ENCODE measurements at regions not wholly inside any gene's neighbourhood (a gene's known extent, or its start where the extent isn't known, plus 50 kb on each side); places are given as distances from the start of the nearest gene placed in this dataset.
A peak's percentile ranks its signal among the peaks of the same experiment; 100 is the strongest.

- no peaks in the 10 kb centered on the region for H4K20me1 ChIP-seq (replicated peaks; ENCODE audit: insufficient read depth)
- Mint-ChIP-seq H3K27me3 (ENCODE audit: insufficient read depth, low read depth, poor library complexity) (peaks cover 2% of the 10 kb centered on the region), H3K4me1 (peaks cover 22% of the 10 kb centered on the region), H3K4me3 (no peak overlapping the region), H3K27ac (no peak overlapping the region), H3K9me3 (no peaks in the 10 kb centered on the region), H3K36me3 (ENCODE audit: low read depth) (no peaks in the 10 kb centered on the region)
- DNase-seq (ENCODE audit: low spot score) (peak; percentile 21), ATAC-seq (peak; percentile 86)
- no peaks in the 10 kb centered on the region for H3F3A ChIP-seq (replicated peaks; ENCODE audit: low read depth)
- no peak overlapping the region for H3K4me3 ChIP-seq
- no peak overlapping the region for H3K27ac ChIP-seq (ENCODE audit: low read depth)
- no peaks in the 10 kb centered on the region for H3K79me2 ChIP-seq (replicated peaks; ENCODE audit: insufficient read depth)
- TF ChIP-seq ZNF114 (CRISPR knock-in tag; IDR thresholded peaks at IDR 0.05) (no peak), CTCF (conservative IDR thresholded peaks at IDR 0.05; ENCODE audit: low read depth in 2 of 2) (peak; percentile 15 to 51; a peak in 3 of 4 replicates), EZH2phosphoT487 (IDR thresholded peaks at IDR 0.05; ENCODE audit: unreplicated experiment) (no peak), ZNF331 (CRISPR knock-in tag; IDR thresholded peaks at IDR 0.05; ENCODE audit: low read depth) (no peak)
- no peaks in the 10 kb centered on the region for H3K27me3 ChIP-seq (ENCODE audit: insufficient read depth)
- no peaks in the 10 kb centered on the region for H3K36me3 ChIP-seq (ENCODE audit: insufficient read depth)
- H3K4me1 ChIP-seq (ENCODE audit: insufficient read depth) = peaks cover 22% of the 10 kb centered on the region
- no peaks in the 10 kb centered on the region for H3K9me2 ChIP-seq (ENCODE audit: insufficient read depth)
- no peak overlapping the region for H2AFZ ChIP-seq
- H3K4me2 ChIP-seq = no peak overlapping the region
Measured at GRCh38 chr13:85266771-85267170, 532.4 kb downstream of the SLITRK6 start.

GRCh38 chr13:85266331-85266730, 532.9 kb downstream of the SLITRK6 start:
- TF ChIP-seq ZNF114 (CRISPR knock-in tag; IDR thresholded peaks at IDR 0.05) (no peak), REST (IDR thresholded peaks at IDR 0.05; ENCODE audit: unreplicated experiment) (no peak), EZH2phosphoT487 (IDR thresholded peaks at IDR 0.05; ENCODE audit: unreplicated experiment) (no peak), CREB1 (CRISPR knock-in tag; IDR thresholded peaks at IDR 0.05; ENCODE audit: low read depth) (no peak), JUNB (IDR thresholded peaks at IDR 0.05; ENCODE audit: unreplicated experiment) (no peak), EZH2 (IDR thresholded peaks at IDR 0.05; ENCODE audit: low read depth, unreplicated experiment) (no peak), NANOG (IDR thresholded peaks at IDR 0.05; ENCODE audit: borderline replicate concordance) (no peak)
- no peak overlapping the region; the same call in 1 of the 2 replicates for H2AFZ ChIP-seq

More at GRCh38 chr13:85266331-85266730, 532.9 kb downstream of the SLITRK6 start:
- Histone ChIP-seq H3K4me3 (no peak overlapping the region), H3K9me2 (ENCODE audit: insufficient read depth) (no peaks in the 10 kb centered on the region), H3F3A (replicated peaks; ENCODE audit: low read depth) (no peaks in the 10 kb centered on the region), H3K79me2 (replicated peaks; ENCODE audit: insufficient read depth) (no peaks in the 10 kb centered on the region), H3K27ac (ENCODE audit: low read depth) (no peak overlapping the region), H3K4me1 (ENCODE audit: insufficient read depth) (peaks cover 23% of the 10 kb centered on the region), H3K27me3 (ENCODE audit: insufficient read depth) (no peaks in the 10 kb centered on the region), H3K4me2 (no peak overlapping the region), H3K36me3 (ENCODE audit: insufficient read depth) (no peaks in the 10 kb centered on the region), H4K20me1 (replicated peaks; ENCODE audit: insufficient read depth) (no peaks in the 10 kb centered on the region)
- Mint-ChIP-seq H3K4me1 (peaks cover 27% of the 10 kb centered on the region), H3K27me3 (ENCODE audit: insufficient read depth, low read depth, poor library complexity) (peaks cover 2% of the 10 kb centered on the region), H3K36me3 (ENCODE audit: low read depth) (no peaks in the 10 kb centered on the region), H3K27ac (peak overlapping the region; percentile 51; the same call in 1 of the 2 replicates), H3K4me3 (no peak overlapping the region), H3K9me3 (no peaks in the 10 kb centered on the region)
- ATAC-seq (no peak), DNase-seq (ENCODE audit: low spot score) (no peak)
